CD4-positive, alpha-beta T cell (primary cell): ENCODE measurements at regions not wholly inside any gene's neighbourhood (a gene's known extent, or its start where the extent isn't known, plus 50 kb on each side); places are given as distances from the start of the nearest gene placed in this dataset.

ENCODE experiments used
- ATAC-seq: fragments of 200-7000 bp; cut with Tn5 transposase; one replicate; pipeline ENCODE4 v1.10.0; 2022; ENCODE audit warnings: mild to moderate bottlenecking; ENCODE audit not compliant: poor library complexity
- CTCF ChIA-PET: fragments of 350-600 bp; sonication (Branson Sonifier 250); formaldehyde crosslinking; loops from one replicate; lab custom pipeline; 2021; ENCODE audit warnings: antibody characterized with exemption, inconsistent platforms; lab: Charles Lee
- POLR2A ChIA-PET: fragments of 350-600 bp; sonication (Branson Sonifier 250); formaldehyde crosslinking; loops from one replicate; lab custom pipeline; 2021; ENCODE audit warnings: antibody characterized with exemption, inconsistent platforms; lab: Charles Lee
- DNase-seq, 14 experiments: peaks; one replicate each; pipeline ENCODE4 v3.0.0-alpha.2; 2013 to 2020; ENCODE audit warnings: mixed read lengths in 2 of 14
- H3K27ac ChIP-seq, 2 donors: one replicate each; pipeline versions ENCODE4 v1.5.1 to v1.7.0; 2013; ENCODE audit warnings: low read length in 2 of 2, low read depth in 1 of 2, mild to moderate bottlenecking in 1 of 2
- H3K27me3 ChIP-seq, 2 experiments: 1 replicate in 1 of 2; 2 replicates in 1 of 2; pipeline versions ENCODE4 v1.6.1 to v1.7.0; 2013; ENCODE audit warnings: low read length in 2 of 2, control low read depth in 1 of 2, mild to moderate bottlenecking in 1 of 2, moderate library complexity in 1 of 2; ENCODE audit not compliant: insufficient read depth in 2 of 2, control insufficient read depth in 1 of 2
- H3K36me3 ChIP-seq: one replicate; pipeline ENCODE4 v1.6.1; 2013; ENCODE audit warnings: low read length, control low read depth; ENCODE audit not compliant: insufficient read depth
- H3K4me1 ChIP-seq: one replicate; pipeline ENCODE4 v1.6.1; 2013; ENCODE audit warnings: low read length, control low read depth; ENCODE audit not compliant: insufficient read depth
- H3K4me3 ChIP-seq: one replicate; pipeline ENCODE4 v1.5.1; 2013; ENCODE audit warnings: mild to moderate bottlenecking, low read length, moderate library complexity
- H3K9me3 ChIP-seq, 2 experiments: 1 replicate in 1 of 2; 2 replicates in 1 of 2; pipeline versions ENCODE4 v1.6.1 to v1.7.0; 2013; ENCODE audit warnings: low read length in 2 of 2, mild to moderate bottlenecking in 2 of 2, control low read depth in 1 of 2, moderate library complexity in 1 of 2; ENCODE audit not compliant: control insufficient read depth in 1 of 2, insufficient read depth in 1 of 2
- H3K27ac Mint-ChIP-seq: one replicate; pipeline ENCODE4 v1.8.0; 2020; ENCODE audit warnings: mixed read lengths
- H3K27me3 Mint-ChIP-seq: one replicate; pipeline ENCODE4 v1.8.0; 2021; ENCODE audit warnings: mixed read lengths
- H3K36me3 Mint-ChIP-seq: one replicate; pipeline ENCODE4 v1.8.0; 2021; ENCODE audit warnings: low read depth, mixed read lengths
- H3K4me1 Mint-ChIP-seq: one replicate; pipeline ENCODE4 v1.8.0; 2021; ENCODE audit warnings: low read depth, mixed read lengths
- H3K4me3 Mint-ChIP-seq: one replicate; pipeline ENCODE4 v1.8.0; 2020; ENCODE audit warnings: mild to moderate bottlenecking, mixed read lengths
- H3K9me3 Mint-ChIP-seq: one replicate; pipeline ENCODE4 v1.8.0; 2020; ENCODE audit warnings: mixed read lengths
- intact Hi-C, 2 experiments: fragments of 100-400 bp; cut with DNase I in 1 of 2; cut with micrococcal nuclease in 1 of 2; formaldehyde crosslinking; loops; one replicate each; pipeline versions ENCODE4 v1.15.1 to v1.9.0; 2023 to 2025; cut with DNase I, micrococcal nuclease
- TF ChIP-seq, protein P1 (sequence below): fragments of 200-600 bp; IDR thresholded peaks from one replicate; pipeline ENCODE4 v1.8.0; 2022; ENCODE audit warnings: antibody characterized with exemption, mild to moderate bottlenecking

GRCh38 chr18:64332835-64333234, 183.9 kb upstream of the LINC00305 start:
- H3K27me3 Mint-ChIP-seq: no peaks in the 10 kb centered on the region
- Histone ChIP-seq H3K9me3 (no peaks in the 10 kb centered on the region), H3K4me1 (no peaks in the 10 kb centered on the region), H3K36me3 (no peaks in the 10 kb centered on the region), H3K27ac (no peak overlapping the region), H3K4me3 (no peak overlapping the region), H3K27me3 (no peaks in the 10 kb centered on the region)
- ChIA-PET CTCF (no interaction called here), POLR2A (no interaction called here)
- ATAC-seq: no peak
- H3K4me1 Mint-ChIP-seq: no peaks in the 10 kb centered on the region
- no peaks in the 10 kb centered on the region for H3K36me3 Mint-ChIP-seq
- intact Hi-C loops: no loop called here
- no peak for DNase-seq
- no peak overlapping the region for H3K4me3 Mint-ChIP-seq
- TF ChIP-seq, protein P1, sequence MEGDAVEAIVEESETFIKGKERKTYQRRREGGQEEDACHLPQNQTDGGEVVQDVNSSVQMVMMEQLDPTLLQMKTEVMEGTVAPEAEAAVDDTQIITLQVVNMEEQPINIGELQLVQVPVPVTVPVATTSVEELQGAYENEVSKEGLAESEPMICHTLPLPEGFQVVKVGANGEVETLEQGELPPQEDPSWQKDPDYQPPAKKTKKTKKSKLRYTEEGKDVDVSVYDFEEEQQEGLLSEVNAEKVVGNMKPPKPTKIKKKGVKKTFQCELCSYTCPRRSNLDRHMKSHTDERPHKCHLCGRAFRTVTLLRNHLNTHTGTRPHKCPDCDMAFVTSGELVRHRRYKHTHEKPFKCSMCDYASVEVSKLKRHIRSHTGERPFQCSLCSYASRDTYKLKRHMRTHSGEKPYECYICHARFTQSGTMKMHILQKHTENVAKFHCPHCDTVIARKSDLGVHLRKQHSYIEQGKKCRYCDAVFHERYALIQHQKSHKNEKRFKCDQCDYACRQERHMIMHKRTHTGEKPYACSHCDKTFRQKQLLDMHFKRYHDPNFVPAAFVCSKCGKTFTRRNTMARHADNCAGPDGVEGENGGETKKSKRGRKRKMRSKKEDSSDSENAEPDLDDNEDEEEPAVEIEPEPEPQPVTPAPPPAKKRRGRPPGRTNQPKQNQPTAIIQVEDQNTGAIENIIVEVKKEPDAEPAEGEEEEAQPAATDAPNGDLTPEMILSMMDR: no peak
- no peak overlapping the region for H3K27ac Mint-ChIP-seq
- H3K9me3 Mint-ChIP-seq: peaks cover 4% of the 10 kb centered on the region

DNA sequence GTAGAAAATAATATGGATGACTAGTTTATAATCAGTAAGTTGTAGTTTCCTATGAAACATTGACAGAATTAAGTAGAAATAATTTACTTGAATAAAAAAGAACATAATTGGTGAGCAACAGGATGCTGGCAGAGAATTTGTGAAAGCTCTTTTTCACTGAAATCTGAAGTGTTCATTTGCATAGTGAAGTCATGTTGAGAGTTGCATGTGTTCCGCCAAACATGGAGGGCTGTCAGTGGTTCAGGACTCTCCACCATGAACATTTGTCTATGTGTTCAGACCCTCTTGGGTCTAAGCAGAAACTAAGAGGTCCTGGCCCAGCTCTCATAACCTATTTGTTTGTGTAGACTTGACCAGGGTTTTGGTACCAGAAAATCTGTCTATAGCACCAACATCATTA, 182.5 kb upstream of the LINC00305 start:
- Mint-ChIP-seq H3K4me1 (no peaks in the 10 kb centered on the region), H3K9me3 (peaks cover 7% of the 10 kb centered on the region), H3K27ac (no peak overlapping the region), H3K36me3 (no peaks in the 10 kb centered on the region), H3K4me3 (no peak overlapping the region), H3K27me3 (no peaks in the 10 kb centered on the region)
- H3K36me3 ChIP-seq: no peaks in the 10 kb centered on the region
- TF ChIP-seq, protein P1: no peak
- DNase-seq (no peak), ATAC-seq (no peak)
- H3K4me1 ChIP-seq: no peaks in the 10 kb centered on the region
- H3K27me3 ChIP-seq: no peaks in the 10 kb centered on the region
- ChIA-PET CTCF (no interaction called here), POLR2A (no interaction called here)
- intact Hi-C loops: no loop called here
- no peak overlapping the region for H3K4me3 ChIP-seq
- H3K9me3 ChIP-seq: peaks cover 0 to under 1% of the 10 kb centered on the region in 2 experiments
- H3K27ac ChIP-seq: no peak overlapping the region

- no peak overlapping the region for H3K4me3 Mint-ChIP-seq
- no peaks in the 10 kb centered on the region for H3K36me3 Mint-ChIP-seq
- H3K27ac Mint-ChIP-seq: no peak overlapping the region
- DNase-seq (no peak), ATAC-seq (no peak)
- ChIA-PET CTCF (no interaction called here), POLR2A (no interaction called here)
- no peaks in the 10 kb centered on the region for H3K4me1 ChIP-seq
- intact Hi-C loops: no loop called here
- H3K27me3 ChIP-seq: no peaks in the 10 kb centered on the region
- H3K9me3 Mint-ChIP-seq: peaks cover 6% of the 10 kb centered on the region
- no peak overlapping the region for H3K27ac ChIP-seq
- H3K4me3 ChIP-seq: no peak overlapping the region
- TF ChIP-seq, protein P1: no peak
- H3K4me1 Mint-ChIP-seq: no peaks in the 10 kb centered on the region
- H3K9me3 ChIP-seq: peaks cover 0 to 5% of the 10 kb centered on the region in 2 experiments
- no peaks in the 10 kb centered on the region for H3K36me3 ChIP-seq
- H3K27me3 Mint-ChIP-seq: no peaks in the 10 kb centered on the region
These were observed 182.0 kb upstream of the LINC00305 start for GRCh38 chr18:64330931-64331330.
